Right lobe of liver (tissue), 6 donors: ENCODE measurements at regions not wholly inside any gene's neighbourhood (a gene's known extent, or its start where the extent isn't known, plus 50 kb on each side); places are given as distances from the start of the nearest gene placed in this dataset.
"Not testable (repeated sequence)": the region's sequence is repeated elsewhere in the genome, so short reads cannot be mapped to it uniquely, and the experiment has no call there.

Experiments used
- ATAC-seq, 4 donors: fragments of 200-7000 bp; cut with Tn5 transposase; one replicate each; pipeline ENCODE4 v1.9.1; 2020; ENCODE audit warnings: mild to moderate bottlenecking in 4 of 4, moderate library complexity in 4 of 4
- DNase-seq, 3 donors: peaks; one replicate each; pipeline ENCODE4 v3.0.0-alpha.2; 2020
- H3K27ac ChIP-seq, 3 donors: fragments of 200-600 bp; one replicate each; pipeline ENCODE4 v1.8.0; 2022
- H3K27me3 ChIP-seq, 2 donors: fragments of 200-600 bp; one replicate each; pipeline ENCODE4 v1.8.0; 2022
- H3K36me3 ChIP-seq, 4 donors: fragments of 200-600 bp; sonication (generic) in 1 of 4; one replicate each; pipeline versions ENCODE4 v1.5.1 to v1.8.0; 2017 to 2022; ENCODE audit warnings: control low read depth in 1 of 4
- H3K4me1 ChIP-seq, 4 donors: fragments of 200-600 bp; sonication (generic) in 1 of 4; one replicate each; pipeline versions ENCODE4 v1.5.1 to v1.8.0; 2017 to 2022; ENCODE audit warnings: control low read depth in 1 of 4
- H3K4me3 ChIP-seq, 3 donors: fragments of 200-600 bp; one replicate each; pipeline ENCODE4 v1.8.0; 2022
- H3K9me3 ChIP-seq, 4 donors: fragments of 200-600 bp; sonication (generic) in 1 of 4; one replicate each; pipeline versions ENCODE4 v1.5.1 to v1.8.0; 2017 to 2022; ENCODE audit warnings: control low read depth in 1 of 4
- POLR2A ChIP-seq: fragments of 450-650 bp; IDR thresholded peaks from one replicate; pipeline ENCODE4 v1.6.1; 2017; ENCODE audit warnings: antibody characterized with exemption, mild to moderate bottlenecking
- WGBS: methylation state at CpG from one replicate; pipeline ENCODE4 v1.1.6; 2018; ENCODE audit warnings: low coverage, low lambda C conversion rate; ENCODE audit not compliant: insufficient coverage; ENCODE audit errors: missing lambda C conversion rate; 5-methylcytosine and 5-hydroxymethylcytosine counted together
- intact Hi-C, 2 donors: fragments of 100-400 bp; cut with DNase I; formaldehyde crosslinking; loops; one replicate each; pipeline versions ENCODE4 v1.11.2 to v1.14.1; 2022
- TF ChIP-seq, protein P1 (sequence below), 4 donors: fragments of 200-600 bp in 3 of 4; fragments of 450-650 bp in 1 of 4; IDR thresholded peaks; one replicate each; pipeline versions ENCODE4 v1.5.1 to v1.8.0; 2016 to 2022; ENCODE audit warnings: antibody characterized with exemption in 4 of 4, mild to moderate bottlenecking in 2 of 4
- donor health status: DM: no; HTN: yes; CAD: no.
- donor health status: DM: no; HTN: no; CAD: no.
- donor health status: DM: no; HTN: no; CAD: no.
- donor health status: DM: no; HTN: yes; CAD: no.
- donor health status: DM: no; HTN: yes; CAD: no.

DNA sequence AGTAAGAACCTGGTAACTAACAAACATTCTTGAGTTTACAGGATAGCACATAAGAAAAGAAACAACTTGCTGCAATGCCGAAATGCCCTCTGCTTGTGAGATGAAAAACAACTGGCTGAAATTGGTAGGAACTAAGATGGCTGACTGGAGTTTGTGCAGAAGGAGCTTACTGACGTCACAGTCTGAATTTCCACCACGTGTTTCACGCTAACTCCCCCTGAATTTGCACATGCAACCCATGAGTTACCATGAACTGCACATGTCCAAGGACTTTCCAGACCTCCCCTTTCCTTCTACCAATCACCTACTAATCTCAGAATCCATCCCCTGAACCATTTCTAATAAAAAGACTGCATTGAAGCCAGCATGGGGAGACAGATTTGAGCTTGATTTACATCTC is 86.3 kb upstream of the KCND2 start:
- ATAC-seq (no peak), DNase-seq (no peak)
- H3K27me3 ChIP-seq, result no peaks in the 10 kb centered on the region
- no peak overlapping the region for H3K27ac ChIP-seq
- WGBS, result 63% methylated on average over 4 of the region's 4 CpGs
- no peaks in the 10 kb centered on the region for H3K36me3 ChIP-seq
- H3K4me1 ChIP-seq, result no peaks in the 10 kb centered on the region
- intact Hi-C loops, result no loop called here
- H3K4me3 ChIP-seq, result no peak overlapping the region
- H3K9me3 ChIP-seq, result no peaks in the 10 kb centered on the region
- TF ChIP-seq POLR2A, result no peak
- TF ChIP-seq, protein P1, sequence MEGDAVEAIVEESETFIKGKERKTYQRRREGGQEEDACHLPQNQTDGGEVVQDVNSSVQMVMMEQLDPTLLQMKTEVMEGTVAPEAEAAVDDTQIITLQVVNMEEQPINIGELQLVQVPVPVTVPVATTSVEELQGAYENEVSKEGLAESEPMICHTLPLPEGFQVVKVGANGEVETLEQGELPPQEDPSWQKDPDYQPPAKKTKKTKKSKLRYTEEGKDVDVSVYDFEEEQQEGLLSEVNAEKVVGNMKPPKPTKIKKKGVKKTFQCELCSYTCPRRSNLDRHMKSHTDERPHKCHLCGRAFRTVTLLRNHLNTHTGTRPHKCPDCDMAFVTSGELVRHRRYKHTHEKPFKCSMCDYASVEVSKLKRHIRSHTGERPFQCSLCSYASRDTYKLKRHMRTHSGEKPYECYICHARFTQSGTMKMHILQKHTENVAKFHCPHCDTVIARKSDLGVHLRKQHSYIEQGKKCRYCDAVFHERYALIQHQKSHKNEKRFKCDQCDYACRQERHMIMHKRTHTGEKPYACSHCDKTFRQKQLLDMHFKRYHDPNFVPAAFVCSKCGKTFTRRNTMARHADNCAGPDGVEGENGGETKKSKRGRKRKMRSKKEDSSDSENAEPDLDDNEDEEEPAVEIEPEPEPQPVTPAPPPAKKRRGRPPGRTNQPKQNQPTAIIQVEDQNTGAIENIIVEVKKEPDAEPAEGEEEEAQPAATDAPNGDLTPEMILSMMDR (IDR thresholded peaks at IDR 0.05), result no peak

GRCh38 chr7:120189623-120190022 is 83.4 kb upstream of the KCND2 start:
- no peak for DNase-seq
- Histone ChIP-seq H3K9me3 (no peaks in the 10 kb centered on the region), H3K36me3 (no peaks in the 10 kb centered on the region), H3K4me1 (no peaks in the 10 kb centered on the region), H3K27ac (no peak overlapping the region), H3K27me3 (no peaks in the 10 kb centered on the region), H3K4me3 (no peak overlapping the region)
- TF ChIP-seq POLR2A, result no peak
- TF ChIP-seq, protein P1 (IDR thresholded peaks at IDR 0.05), result no peak
- ATAC-seq, result no peak
- intact Hi-C loops, result no loop called here

DNA sequence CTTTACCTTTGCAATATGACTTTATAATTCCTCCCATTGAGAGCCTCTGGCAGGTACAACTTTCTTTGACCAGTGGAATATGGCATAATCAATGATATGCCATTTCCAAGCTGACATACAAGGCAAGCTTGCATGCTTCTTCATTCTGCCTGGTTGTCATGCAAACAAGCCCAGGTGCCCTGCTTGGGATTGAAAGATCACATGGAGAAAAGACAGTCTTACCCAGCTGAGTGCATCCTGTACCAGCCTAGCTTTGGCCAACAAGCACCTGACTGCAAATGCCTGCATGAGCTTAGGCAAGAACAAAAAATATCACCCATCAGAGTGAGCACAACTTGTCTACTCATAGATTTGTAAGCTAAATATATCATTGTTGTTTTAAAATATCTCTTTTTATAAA is 82.9 kb upstream of the KCND2 start:
- TF ChIP-seq POLR2A, result no peak
- TF ChIP-seq, protein P1 (IDR thresholded peaks at IDR 0.05), result no peak
- DNase-seq, result no peak
- H3K27ac ChIP-seq, result no peak overlapping the region
- no peaks in the 10 kb centered on the region for H3K9me3 ChIP-seq
- intact Hi-C loops, result no loop called here
- no peak for ATAC-seq
- no peaks in the 10 kb centered on the region for H3K4me1 ChIP-seq
- H3K27me3 ChIP-seq, result no peaks in the 10 kb centered on the region
- no peak overlapping the region for H3K4me3 ChIP-seq
- no peaks in the 10 kb centered on the region for H3K36me3 ChIP-seq

GRCh38 chr7:120190566-120190965 is 82.4 kb upstream of the KCND2 start:
- H3K9me3 ChIP-seq, result no peaks in the 10 kb centered on the region
- H3K27me3 ChIP-seq, result no peaks in the 10 kb centered on the region
- intact Hi-C loops, result no loop called here
- WGBS, result 40% methylated on average over 1 of the region's 1 CpG
- H3K4me3 ChIP-seq, result no peak overlapping the region
- no peaks in the 10 kb centered on the region for H3K36me3 ChIP-seq
- no peak for DNase-seq
- no peak for TF ChIP-seq POLR2A
- TF ChIP-seq, protein P1 (IDR thresholded peaks at IDR 0.05), result no peak
- no peaks in the 10 kb centered on the region for H3K4me1 ChIP-seq
- H3K27ac ChIP-seq, result no peak overlapping the region
- ATAC-seq, result no peak

GRCh38 chr7:120191423-120191822 is 81.6 kb upstream of the KCND2 start:
- H3K27ac ChIP-seq, H3K4me3 ChIP-seq, H3K9me3 ChIP-seq, ATAC-seq, H3K36me3 ChIP-seq, intact Hi-C loops, H3K27me3 ChIP-seq, DNase-seq, H3K4me1 ChIP-seq: not testable (repeated sequence)
- WGBS, result 74% methylated on average over 1 of the region's 1 CpG
